GM10266 (cell line): ENCODE measurements at regions not wholly inside any gene's neighbourhood (a gene's known extent, or its start where the extent isn't known, plus 50 kb on each side); places are given as distances from the start of the nearest gene placed in this dataset.

Experiments used
- DNase-seq: peaks from one replicate; pipeline ENCODE4 v3.0.0; 2012; ENCODE audit errors: extremely low spot score
- TF ChIP-seq, protein P1 (sequence below): IDR thresholded peaks from 2 replicates; pipeline ENCODE4 v1.5.1; 2012; ENCODE audit warnings: mild to moderate bottlenecking, low read depth; ENCODE audit not compliant: control insufficient read depth, insufficient read depth; ENCODE audit errors: missing control alignments

DNA sequence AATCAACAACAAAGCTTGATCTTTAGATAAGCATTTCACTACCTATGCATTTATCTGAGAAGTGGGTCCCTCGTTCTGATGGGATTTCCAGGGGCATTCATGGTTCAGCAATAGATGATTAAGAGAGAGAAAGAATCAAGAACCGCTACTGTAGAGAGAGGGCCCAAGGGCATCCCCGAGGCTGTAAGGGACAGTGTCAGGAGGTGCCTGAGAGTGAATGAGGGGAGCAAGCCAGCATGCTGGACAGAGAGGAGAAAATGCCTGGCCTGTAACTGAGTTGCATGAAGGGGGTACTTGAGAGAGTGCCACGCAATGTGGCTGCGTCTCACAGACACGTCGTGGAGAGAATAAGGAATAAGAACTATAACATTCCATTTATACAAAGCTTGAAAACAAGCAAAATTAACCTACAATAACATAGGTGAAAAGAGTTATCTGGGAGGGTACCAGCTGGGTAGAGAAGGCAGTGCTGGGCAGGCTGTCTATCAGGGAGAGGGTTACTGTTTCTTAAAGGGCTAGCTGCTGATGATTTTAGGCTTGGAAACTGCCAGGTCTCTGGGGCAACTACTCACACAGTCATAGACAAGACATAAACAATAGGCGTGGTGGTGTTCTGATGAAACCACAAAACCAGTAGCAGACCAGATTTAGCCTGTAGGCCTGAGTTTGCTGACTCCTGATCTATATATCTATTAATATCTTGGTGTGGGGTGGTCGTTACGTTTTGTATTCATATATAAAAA is 374.6 kb upstream of the CFAP20DC start:
- TF ChIP-seq, protein P1, sequence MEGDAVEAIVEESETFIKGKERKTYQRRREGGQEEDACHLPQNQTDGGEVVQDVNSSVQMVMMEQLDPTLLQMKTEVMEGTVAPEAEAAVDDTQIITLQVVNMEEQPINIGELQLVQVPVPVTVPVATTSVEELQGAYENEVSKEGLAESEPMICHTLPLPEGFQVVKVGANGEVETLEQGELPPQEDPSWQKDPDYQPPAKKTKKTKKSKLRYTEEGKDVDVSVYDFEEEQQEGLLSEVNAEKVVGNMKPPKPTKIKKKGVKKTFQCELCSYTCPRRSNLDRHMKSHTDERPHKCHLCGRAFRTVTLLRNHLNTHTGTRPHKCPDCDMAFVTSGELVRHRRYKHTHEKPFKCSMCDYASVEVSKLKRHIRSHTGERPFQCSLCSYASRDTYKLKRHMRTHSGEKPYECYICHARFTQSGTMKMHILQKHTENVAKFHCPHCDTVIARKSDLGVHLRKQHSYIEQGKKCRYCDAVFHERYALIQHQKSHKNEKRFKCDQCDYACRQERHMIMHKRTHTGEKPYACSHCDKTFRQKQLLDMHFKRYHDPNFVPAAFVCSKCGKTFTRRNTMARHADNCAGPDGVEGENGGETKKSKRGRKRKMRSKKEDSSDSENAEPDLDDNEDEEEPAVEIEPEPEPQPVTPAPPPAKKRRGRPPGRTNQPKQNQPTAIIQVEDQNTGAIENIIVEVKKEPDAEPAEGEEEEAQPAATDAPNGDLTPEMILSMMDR, result no peak
- no peak for DNase-seq

DNA sequence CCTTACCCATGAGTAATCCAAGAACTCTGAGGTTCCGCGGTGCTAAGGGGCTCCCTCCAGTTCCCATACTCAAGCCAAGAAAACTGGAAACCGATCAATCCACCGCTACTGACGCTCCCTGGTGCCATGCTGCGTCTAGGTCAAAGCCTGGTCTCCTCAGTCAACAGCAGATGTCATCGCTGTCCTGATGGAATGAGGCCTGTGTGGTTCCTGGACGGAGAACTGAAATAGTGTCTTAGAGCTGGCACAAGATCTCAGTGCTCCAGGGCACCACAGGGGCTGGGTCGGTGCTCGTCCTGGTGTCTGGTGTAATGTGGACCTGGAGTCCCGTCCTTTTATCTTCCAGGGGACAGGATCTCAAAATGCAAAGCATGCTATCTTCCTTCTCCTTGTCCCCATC is 373.9 kb upstream of the CFAP20DC start:
- no peak for DNase-seq
- TF ChIP-seq, protein P1, result no peak

DNA sequence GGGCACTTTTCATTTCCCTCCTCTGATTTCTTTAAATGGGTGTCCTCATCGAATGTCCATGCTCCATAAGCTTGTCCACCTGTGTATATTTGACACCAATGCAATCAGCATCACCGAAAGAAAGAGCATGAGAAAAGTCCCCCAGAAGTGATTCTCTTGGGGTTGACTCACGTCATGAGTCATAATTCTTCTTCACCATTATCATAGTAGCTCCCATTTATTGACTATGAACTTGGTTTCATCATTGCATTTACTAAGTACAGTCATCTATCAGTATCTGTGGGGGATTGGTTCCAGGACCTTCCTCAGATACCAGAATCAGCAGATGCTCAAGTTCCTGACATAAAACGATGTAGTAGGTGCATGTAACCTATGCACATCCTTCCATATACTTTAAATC is 372.5 kb upstream of the CFAP20DC start:
- TF ChIP-seq, protein P1, result no peak

GRCh38 chr3:59418836-59419235 is 369.0 kb upstream of the CFAP20DC start:
- TF ChIP-seq, protein P1, result no peak
- DNase-seq, result no peak

More for the DNA sequence above, 372.5 kb upstream of the CFAP20DC start:
- DNase-seq, result no peak

- TF ChIP-seq, protein P1, result no peak
- DNase-seq, result no peak
These were observed 362.7 kb upstream of the CFAP20DC start for GRCh38 chr3:59412516-59412915.

GRCh38 chr3:59411694-59412093 is 361.9 kb upstream of the CFAP20DC start:
- TF ChIP-seq, protein P1, result no peak
- no peak for DNase-seq

DNA sequence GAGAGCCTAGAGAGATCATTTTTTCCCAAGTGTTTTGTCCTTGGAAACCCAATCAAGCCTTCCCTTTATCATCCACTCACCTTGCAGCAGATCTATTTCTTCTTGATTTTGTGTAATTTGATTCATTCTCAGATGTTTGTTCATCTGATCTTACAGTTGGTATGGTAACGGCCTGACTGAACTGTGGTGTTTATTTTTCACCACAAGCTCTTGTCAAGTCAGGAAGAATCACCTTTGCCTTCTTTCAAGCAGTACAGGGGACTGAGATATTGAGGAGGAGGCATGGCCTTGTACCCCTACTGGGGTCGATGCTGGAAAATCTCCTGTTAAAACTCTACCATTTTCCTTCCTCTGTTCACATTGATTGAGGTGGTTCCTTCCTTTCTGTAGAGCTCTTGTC is 361.4 kb upstream of the CFAP20DC start:
- TF ChIP-seq, protein P1, result no peak
- DNase-seq, result no peak
